GM18868 (cell line): ENCODE measurements at regions not wholly inside any gene's neighbourhood (a gene's known extent, or its start where the extent isn't known, plus 50 kb on each side); places are given as distances from the start of the nearest gene placed in this dataset.
A peak's percentile ranks its signal among the peaks of the same experiment; 100 is the strongest.
"Not testable (repeated sequence)": the region's sequence is repeated elsewhere in the genome, so short reads cannot be mapped to it uniquely, and the experiment has no call there.

ENCODE experiments used
- ATAC-seq: cut with Tn5 transposase; IDR thresholded peaks from one replicate; pipeline ENCODE4 v1.9.1; 2021; ENCODE audit warnings: mild to moderate bottlenecking, moderate library complexity; ENCODE audit not compliant: unreplicated experiment

DNA sequence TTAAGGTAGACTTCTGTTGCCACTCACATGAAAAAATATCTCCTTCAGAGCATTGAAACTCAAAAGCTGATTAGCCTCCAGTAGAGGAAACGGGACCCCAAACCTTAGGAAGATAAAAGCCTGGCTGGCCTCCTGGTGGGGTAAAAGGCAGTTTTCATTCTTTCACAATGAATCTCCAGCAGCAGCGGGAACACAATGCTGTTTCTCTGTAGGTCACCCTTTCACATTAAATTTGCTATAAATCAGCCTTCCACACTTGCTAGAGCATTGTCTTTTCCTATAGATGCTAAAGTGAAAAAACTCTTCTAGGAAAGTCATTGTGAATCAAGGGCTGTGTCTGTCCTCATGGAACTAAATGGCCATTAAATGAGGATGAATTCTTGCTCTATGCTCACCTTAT is 207.3 kb upstream of the MAGEB2 start:
- no peak for ATAC-seq

DNA sequence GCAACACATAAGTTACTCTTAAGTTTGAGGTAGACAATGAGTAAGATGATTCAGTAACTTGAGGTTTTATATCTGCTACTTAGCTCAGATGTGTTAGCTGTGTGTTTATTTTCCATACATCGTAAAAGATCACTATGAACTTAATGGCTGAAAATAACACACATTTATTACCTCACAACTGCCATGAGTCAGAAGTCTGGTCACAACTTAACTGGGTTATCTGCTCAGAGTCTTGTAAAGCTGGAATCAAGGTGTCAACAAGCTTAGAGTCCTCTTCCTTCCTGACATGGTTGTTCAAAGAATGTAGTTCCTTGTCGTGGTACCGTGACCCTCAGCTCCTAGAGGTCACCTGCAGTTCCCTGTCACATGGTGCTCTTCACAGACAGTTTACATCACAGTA is 204.9 kb upstream of the MAGEB2 start:
- ATAC-seq: no peak

DNA sequence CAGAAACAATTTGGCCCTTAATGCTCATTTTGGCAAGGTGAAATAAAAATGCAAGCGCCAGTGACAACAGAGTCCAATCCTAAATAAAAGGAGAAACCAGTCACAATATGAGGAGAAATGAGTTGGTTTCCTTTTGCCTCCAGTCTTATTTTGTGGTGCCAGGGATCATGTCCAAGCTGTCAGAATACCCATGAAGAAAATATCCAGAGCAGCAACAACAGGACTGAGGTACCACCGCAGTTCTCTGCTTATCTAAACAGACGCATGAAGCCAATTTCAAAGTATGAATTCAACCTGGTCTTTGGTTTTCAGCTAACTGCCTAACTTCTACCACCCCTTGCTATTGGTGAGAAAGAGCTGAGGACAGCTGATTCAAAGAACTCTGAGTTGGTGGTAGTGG is 199.9 kb upstream of the MAGEB2 start:
- no peak for ATAC-seq

DNA sequence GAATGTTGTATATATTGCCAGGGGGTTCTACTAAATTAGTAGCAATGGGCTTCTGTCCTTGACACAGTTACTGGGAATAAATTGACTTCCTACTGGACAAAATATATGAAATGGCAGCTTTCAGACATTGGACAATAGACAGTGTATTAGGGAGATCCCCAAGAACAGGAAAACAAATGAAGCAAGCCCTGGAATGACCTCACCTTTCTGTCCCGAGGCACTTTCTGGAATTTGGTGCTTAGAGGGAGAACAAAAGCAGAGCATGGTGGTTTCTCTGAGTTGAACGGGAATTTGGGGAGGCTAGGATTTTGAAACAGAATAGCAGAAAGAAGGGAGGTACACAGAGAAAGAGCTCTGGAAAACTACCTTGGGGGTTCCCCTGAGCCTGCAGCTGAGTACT is 187.7 kb upstream of the MAGEB2 start:
- no peak for ATAC-seq

- not testable (repeated sequence) for ATAC-seq
These were observed 179.0 kb upstream of the MAGEB2 start for GRCh38 chrX:30036406-30036805.

DNA sequence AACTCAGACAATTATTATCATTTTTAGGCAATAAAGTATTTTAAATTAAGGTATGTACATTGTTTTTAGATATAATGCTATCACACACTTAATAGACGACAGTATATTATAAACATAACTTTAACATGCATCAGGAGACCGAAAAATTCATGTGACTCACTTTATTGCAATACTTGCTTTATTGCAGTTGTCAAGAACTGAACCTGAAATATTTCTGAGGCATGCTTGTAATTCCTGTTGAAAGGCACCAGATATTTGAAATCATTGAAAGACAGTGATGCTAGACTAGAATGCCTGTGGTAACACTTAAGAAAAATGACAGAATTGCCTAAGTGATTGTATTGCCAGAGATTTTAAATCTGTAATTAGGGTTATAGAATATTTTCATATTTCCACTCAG is 175.6 kb upstream of the MAGEB2 start:
- ATAC-seq: no peak

GRCh38 chrX:30060718-30061117 is 154.6 kb upstream of the MAGEB2 start:
- ATAC-seq: no peak

DNA sequence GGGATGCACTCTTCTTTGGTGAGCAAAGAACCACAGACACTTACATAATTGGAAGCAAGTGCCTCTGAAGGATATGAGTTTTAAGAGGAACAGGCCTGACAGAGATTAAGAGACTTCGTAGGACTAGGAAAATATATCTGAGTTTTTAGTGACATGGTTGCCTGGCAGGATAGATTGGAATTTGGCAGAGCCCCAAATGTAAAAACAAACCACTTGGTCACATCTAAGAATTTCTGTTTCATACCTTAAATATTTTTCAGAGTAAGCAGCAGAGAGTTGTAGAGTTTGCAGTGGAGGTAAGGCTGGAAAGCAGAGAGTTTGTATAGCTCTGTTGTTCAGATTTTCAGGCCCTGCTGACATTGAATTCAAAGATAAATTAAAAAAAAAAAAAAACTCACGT is 150.1 kb upstream of the MAGEB2 start:
- ATAC-seq: no peak

DNA sequence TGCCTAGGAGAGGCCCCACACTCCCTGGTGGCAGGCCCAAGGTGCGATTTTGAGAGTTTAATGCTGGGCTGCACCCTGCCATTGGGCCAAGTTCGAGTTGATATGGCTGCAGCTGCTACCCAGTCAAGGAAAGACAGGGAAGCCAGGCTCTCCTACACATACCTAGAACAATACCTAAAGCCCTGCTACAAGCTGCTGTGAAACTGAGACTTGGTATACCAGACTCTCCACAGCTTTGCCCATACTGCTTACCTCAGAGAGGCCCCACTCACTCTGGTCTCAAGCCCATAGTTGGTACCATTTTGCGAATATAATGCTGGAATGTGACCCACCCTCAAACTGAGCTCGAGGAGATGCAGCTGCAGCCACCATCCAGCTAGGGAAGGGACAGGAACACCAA is 147.7 kb upstream of the MAGEB2 start:
- ATAC-seq: no peak

- ATAC-seq: no peak
These were observed 129.8 kb upstream of the MAGEB2 start for GRCh38 chrX:30085571-30085970.

- no peak for ATAC-seq
These were observed 103.9 kb upstream of the MAGEB2 start for GRCh38 chrX:30111431-30111830.

DNA sequence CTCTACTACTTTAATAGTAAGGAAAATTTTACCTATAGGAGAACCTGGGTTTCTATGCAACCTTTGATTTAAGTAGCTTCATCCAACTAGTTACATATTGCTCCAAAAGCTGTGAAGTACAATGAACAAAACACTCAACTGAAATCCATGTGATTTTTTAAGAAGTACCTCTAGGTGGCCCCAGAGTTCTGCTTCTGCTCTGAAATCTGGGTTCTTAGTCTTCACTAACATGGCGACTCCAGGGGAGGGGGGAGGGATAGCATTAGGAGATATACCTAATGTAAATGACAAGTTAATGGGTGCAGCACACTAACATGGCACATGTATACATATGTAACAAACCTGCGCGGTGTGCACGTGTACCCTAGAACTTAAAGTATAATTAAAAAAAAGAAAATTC is 73.4 kb upstream of the MAGEB2 start:
- peak; percentile 95 for ATAC-seq

- no peak for ATAC-seq
These were observed 71.1 kb upstream of the MAGEB2 start for GRCh38 chrX:30144221-30144620.

GRCh38 chrX:30144971-30145731 is 70.2 kb upstream of the MAGEB2 start:
- no peak for ATAC-seq

DNA sequence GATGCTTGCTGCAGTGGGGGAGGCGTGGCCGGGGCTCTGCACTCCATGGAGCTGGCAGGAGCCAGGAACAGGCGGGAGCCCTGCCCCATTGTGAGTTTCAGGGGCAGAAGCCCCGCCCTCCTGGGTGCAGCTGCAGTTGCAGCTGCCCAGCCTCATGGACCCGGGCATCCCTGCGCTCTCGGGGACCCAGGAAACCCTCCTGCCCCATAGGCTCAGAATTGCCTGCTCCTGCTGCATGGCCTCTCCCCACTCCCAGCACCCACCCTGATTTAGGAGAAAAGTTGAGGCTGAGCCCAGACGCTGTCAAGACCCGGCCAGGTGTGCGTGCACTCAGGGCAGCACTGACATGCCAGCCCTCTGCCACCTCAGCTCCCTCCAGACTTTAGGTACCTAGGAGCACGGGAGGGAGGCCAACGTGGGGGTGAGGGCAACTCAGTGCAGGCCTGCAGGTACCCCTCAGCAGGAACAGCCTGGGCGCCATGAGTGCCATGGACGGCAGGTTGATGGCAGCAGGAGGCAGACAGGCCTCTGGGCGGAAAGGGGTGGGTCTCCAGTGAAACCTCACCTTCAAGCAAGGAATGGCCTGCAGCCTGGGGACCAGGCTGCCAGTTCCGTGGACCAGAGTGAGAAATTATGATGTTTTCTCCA is 67.2 kb upstream of the MAGEB2 start:
- ATAC-seq: no peak

DNA sequence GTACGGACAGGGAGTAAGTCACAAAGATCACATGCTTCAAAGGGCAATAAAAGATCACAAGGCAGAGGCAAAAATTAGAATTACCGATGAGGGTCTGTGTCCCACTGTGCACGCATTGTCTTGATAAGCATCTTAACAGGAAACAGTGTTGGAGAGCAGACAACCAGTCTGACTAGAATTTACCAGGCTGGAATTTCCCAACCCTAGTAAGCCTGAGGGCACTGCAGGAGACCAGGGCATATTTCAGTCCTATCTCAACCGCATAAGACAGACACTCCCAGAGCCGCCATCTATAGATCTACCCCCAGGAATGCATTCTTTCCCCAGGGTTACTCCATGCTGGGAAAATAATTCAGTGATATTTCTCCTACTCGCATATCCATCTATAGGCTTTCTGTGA is 66.2 kb upstream of the MAGEB2 start:
- ATAC-seq: not testable (repeated sequence)

- ATAC-seq: no peak
These were observed 65.0 kb upstream of the MAGEB2 start for GRCh38 chrX:30150196-30150895.

DNA sequence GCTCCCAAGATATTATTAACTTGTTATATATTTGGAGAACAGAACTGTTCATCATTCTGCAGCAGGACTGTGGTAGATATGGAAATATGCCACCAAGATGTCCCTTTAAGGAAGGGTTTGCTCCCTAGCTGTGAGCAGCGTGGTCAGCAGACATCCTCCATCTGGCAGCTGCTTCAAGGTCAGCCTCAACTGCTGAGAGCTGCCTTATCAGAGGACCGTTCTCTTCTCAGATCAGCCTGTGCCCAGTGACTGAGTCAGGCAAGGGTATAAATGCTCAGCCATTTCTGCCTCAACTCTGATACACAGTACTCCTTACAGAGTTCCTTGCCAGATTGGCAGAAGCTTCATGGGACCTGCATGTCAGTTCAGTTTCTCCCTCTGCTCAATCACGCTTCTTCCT is 63.4 kb upstream of the MAGEB2 start:
- ATAC-seq: no peak

DNA sequence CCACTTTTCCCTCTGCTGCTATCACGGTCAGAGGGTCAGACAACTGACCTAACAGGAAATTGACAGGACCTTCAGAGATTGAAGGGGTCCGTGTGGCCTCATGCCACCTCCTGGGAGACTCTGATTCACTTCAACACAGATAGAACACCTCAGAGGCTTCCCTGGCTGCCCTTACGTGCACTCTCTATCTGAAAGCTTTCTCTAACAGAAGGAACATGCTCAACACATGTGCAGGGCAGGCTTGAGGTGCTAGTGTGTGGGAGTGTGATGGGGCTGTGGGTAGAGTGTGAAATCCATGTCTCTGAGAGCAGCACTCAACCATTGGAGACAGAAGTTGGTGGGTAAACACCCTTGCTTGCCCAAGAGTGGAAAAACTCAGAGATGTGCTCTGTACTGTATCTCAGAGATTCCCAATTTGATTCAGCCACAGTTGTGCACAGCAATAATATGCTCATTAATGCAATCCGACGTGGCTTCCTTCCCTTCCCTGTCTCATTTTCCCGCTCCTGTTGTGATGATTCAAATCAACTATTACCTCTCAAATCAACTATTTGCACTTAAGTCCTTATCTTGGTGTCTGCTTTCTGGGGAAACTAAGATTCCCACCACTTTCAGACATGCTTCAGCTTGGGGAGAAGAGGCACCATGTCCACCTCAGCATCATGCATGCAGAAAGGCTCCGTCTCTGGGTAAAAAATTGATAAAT is 62.0 kb upstream of the MAGEB2 start:
- ATAC-seq: no peak

GRCh38 chrX:30153881-30154260 is 61.5 kb upstream of the MAGEB2 start:
- no peak for ATAC-seq

- no peak for ATAC-seq
These were observed 59.4 kb upstream of the MAGEB2 start for GRCh38 chrX:30156009-30156408.
